A673 (cell line): ENCODE measurements at regions not wholly inside any gene's neighbourhood (a gene's known extent, or its start where the extent isn't known, plus 50 kb on each side); places are given as distances from the start of the nearest gene placed in this dataset.

Experiments used
- BruUV-seq: library from RNA; stranded (reverse); fragments of 400-500 nt; replicated peaks from 2 replicates; lab custom pipeline; 2021; lab: Mats Ljungman, UMichigan
- CTCF ChIA-PET: fragments of 300-600 bp; sonication (Branson Sonifier 250); formaldehyde crosslinking; loops from one replicate; lab custom pipeline; 2022; ENCODE audit warnings: antibody characterized with exemption; lab: Charles Lee
- POLR2A ChIA-PET: fragments of 300-600 bp; sonication (Branson Sonifier 250); formaldehyde crosslinking; loops from one replicate; lab custom pipeline; 2022; ENCODE audit warnings: antibody characterized with exemption; ENCODE audit not compliant: low non-redundant PET; lab: Charles Lee
- DNase-seq: peaks from one replicate; pipeline ENCODE4 v3.0.0-alpha.2; 2015; ENCODE audit warnings: low spot score
- H3K27ac ChIP-seq: fragments of 200-600 bp; sonication (generic); 2 replicates; pipeline ENCODE4 v1.5.1; 2016; ENCODE audit warnings: mixed run types, low read depth, mild to moderate bottlenecking, mixed read lengths, antibody characterized with exemption, low read length; ENCODE audit not compliant: poor library complexity, severe bottlenecking
- H3K27me3 ChIP-seq: fragments of 200-600 bp; sonication (generic); replicated peaks from 2 replicates; pipeline ENCODE4 v1.6.1; 2017; ENCODE audit warnings: mixed run types, low read depth, mild to moderate bottlenecking, mixed read lengths, antibody characterized with exemption, low read length; ENCODE audit not compliant: insufficient read depth, poor library complexity
- H3K36me3 ChIP-seq: fragments of 200-600 bp; sonication (generic); 2 replicates; pipeline ENCODE4 v1.6.1; 2016; ENCODE audit warnings: mixed run types, mild to moderate bottlenecking, mixed read lengths, antibody characterized with exemption, low read length; ENCODE audit not compliant: insufficient read depth, poor library complexity, severe bottlenecking
- H3K4me1 ChIP-seq: fragments of 200-600 bp; sonication (generic); 2 replicates; pipeline ENCODE4 v1.6.1; 2017; ENCODE audit warnings: mixed run types, mild to moderate bottlenecking, mixed read lengths, antibody characterized with exemption, low read length; ENCODE audit not compliant: insufficient read depth, poor library complexity, severe bottlenecking
- H3K4me3 ChIP-seq: fragments of 200-600 bp; sonication (generic); 2 replicates; pipeline ENCODE4 v1.5.1; 2016; ENCODE audit warnings: low read depth, mixed run types, mild to moderate bottlenecking, mixed read lengths, low read length; ENCODE audit not compliant: poor library complexity, severe bottlenecking
- H3K9me3 ChIP-seq: fragments of 200-600 bp; sonication (generic); 2 replicates; pipeline ENCODE4 v1.6.1; 2016; ENCODE audit warnings: mixed run types, low read depth, mild to moderate bottlenecking, mixed read lengths, antibody characterized with exemption, low read length; ENCODE audit not compliant: poor library complexity, severe bottlenecking
- EZH2 ChIP-seq: fragments of 200-600 bp; sonication (generic); IDR thresholded peaks from 2 replicates; pipeline ENCODE4 v1.6.1; 2017; ENCODE audit warnings: borderline replicate concordance, low read depth, mild to moderate bottlenecking, mixed read lengths, antibody characterized with exemption, low read length; ENCODE audit not compliant: poor library complexity, severe bottlenecking
- intact Hi-C: fragments of 100-400 bp; cut with micrococcal nuclease; formaldehyde crosslinking; loops from one replicate; pipeline ENCODE4 v1.10.0; 2022; ENCODE audit not compliant: unreplicated experiment
- TF ChIP-seq, protein P1 (sequence below): fragments of 300-800, 200-600 bp; sonication (generic); conservative IDR thresholded peaks from 2 replicates; pipeline ENCODE4 v1.5.1; 2017; ENCODE audit warnings: low read depth, mild to moderate bottlenecking, antibody characterized with exemption, low read length, moderate library complexity, mixed read lengths

DNA sequence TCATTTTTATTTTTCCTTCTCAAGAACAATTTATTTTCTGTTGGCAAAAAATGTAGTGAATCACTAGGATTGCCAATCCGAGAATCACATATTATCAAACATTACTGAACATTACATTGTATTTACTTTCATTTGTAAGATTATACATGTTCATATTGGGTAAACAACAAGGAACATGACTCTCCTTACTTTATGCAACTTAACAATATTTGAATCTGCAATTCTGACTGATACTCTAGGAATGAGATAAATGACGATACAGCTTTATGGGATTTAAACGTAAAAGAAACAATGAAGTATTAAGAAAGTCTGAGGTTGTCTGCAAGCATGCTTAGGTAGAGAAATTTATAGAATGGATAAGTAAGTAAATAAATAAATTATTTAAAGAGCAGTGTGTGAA is 2302.9 kb downstream of the MAT2B start:
- peaks cover 6% of the 10 kb centered on the region for H3K27me3 ChIP-seq
- ChIA-PET POLR2A (no interaction called here), CTCF (no interaction called here)
- no peak for DNase-seq
- H3K36me3 ChIP-seq, result no peaks in the 10 kb centered on the region
- no peaks in the 10 kb centered on the region for H3K9me3 ChIP-seq
- intact Hi-C loops, result no loop called here
- no peak overlapping the region for H3K4me3 ChIP-seq
- H3K27ac ChIP-seq, result no peak overlapping the region
- BruUV-seq, result no TSS peak
- no peaks in the 10 kb centered on the region for H3K4me1 ChIP-seq
- no peak for TF ChIP-seq EZH2
- TF ChIP-seq, protein P1, sequence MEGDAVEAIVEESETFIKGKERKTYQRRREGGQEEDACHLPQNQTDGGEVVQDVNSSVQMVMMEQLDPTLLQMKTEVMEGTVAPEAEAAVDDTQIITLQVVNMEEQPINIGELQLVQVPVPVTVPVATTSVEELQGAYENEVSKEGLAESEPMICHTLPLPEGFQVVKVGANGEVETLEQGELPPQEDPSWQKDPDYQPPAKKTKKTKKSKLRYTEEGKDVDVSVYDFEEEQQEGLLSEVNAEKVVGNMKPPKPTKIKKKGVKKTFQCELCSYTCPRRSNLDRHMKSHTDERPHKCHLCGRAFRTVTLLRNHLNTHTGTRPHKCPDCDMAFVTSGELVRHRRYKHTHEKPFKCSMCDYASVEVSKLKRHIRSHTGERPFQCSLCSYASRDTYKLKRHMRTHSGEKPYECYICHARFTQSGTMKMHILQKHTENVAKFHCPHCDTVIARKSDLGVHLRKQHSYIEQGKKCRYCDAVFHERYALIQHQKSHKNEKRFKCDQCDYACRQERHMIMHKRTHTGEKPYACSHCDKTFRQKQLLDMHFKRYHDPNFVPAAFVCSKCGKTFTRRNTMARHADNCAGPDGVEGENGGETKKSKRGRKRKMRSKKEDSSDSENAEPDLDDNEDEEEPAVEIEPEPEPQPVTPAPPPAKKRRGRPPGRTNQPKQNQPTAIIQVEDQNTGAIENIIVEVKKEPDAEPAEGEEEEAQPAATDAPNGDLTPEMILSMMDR, result no peak

DNA sequence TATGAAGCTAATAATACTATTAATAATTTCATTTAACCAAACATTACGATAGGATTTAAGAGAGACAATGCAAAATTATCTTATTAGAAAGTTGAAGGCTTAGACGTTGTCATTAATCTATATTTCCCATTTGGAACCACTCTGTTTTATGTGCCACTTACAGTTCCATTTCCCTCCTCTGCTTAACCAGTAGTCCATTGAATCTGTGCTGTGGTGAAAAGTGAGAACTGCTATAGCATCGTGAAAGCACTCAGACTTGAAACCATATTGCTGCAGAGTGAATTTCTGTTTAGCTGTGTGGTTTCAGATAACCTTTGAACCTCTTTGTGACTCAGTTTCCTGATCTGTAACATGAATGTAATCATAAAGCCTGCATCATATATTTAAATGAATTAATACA is 2304.5 kb downstream of the MAT2B start:
- no TSS peak for BruUV-seq
- TF ChIP-seq EZH2, result no peak
- TF ChIP-seq, protein P1, result no peak
- Histone ChIP-seq H3K27me3 (peaks cover 6% of the 10 kb centered on the region), H3K4me1 (no peaks in the 10 kb centered on the region), H3K27ac (no peak overlapping the region), H3K9me3 (no peaks in the 10 kb centered on the region), H3K4me3 (no peak overlapping the region), H3K36me3 (no peaks in the 10 kb centered on the region)
- ChIA-PET CTCF (no interaction called here), POLR2A (no interaction called here)
- DNase-seq, result no peak
- intact Hi-C loops, result no loop called here

DNA sequence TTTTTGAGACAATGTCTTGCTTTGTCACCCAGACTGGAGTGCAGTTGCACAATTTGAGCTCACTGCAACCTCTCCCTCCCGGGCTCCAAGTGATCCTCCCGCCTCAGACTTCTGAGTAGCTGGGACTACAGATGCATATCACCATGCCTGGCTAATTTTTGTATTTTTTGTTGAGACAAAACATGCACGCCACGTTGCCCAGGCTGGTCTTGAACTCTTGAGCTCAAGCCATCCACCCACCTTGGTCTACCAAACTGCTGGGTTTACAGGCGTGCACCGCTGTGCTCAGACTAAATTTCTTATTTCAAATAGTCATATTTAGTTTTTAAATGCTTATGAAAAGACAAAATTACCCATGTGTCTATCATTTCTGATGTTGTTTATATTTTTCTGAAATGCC is 2324.1 kb downstream of the MAT2B start:
- Histone ChIP-seq H3K4me1 (no peaks in the 10 kb centered on the region), H3K9me3 (no peaks in the 10 kb centered on the region), H3K4me3 (no peak overlapping the region), H3K27me3 (no peaks in the 10 kb centered on the region), H3K36me3 (no peaks in the 10 kb centered on the region), H3K27ac (no peak overlapping the region)
- CTCF ChIA-PET, result no interaction called here
- POLR2A ChIA-PET, result no interaction called here
- BruUV-seq, result no TSS peak
- TF ChIP-seq EZH2, result no peak
- TF ChIP-seq, protein P1, result no peak
- intact Hi-C loops, result no loop called here
- no peak for DNase-seq
